Stimulated activated CD4-positive, alpha-beta T cell treated with anti-CD3 and anti-CD28 coated beads, Interleukin-2, amount 100 ng/mL, for 48 hours (primary cell): ENCODE measurements at regions not wholly inside any gene's neighbourhood (a gene's known extent, or its start where the extent isn't known, plus 50 kb on each side); places are given as distances from the start of the nearest gene placed in this dataset.
"Not testable (repeated sequence)": the region's sequence is repeated elsewhere in the genome, so short reads cannot be mapped to it uniquely, and the experiment has no call there.

Experiments used
- DNase-seq, 2 donors: peaks; one replicate each; pipeline ENCODE4 v3.0.0-alpha.2; 2020

DNA sequence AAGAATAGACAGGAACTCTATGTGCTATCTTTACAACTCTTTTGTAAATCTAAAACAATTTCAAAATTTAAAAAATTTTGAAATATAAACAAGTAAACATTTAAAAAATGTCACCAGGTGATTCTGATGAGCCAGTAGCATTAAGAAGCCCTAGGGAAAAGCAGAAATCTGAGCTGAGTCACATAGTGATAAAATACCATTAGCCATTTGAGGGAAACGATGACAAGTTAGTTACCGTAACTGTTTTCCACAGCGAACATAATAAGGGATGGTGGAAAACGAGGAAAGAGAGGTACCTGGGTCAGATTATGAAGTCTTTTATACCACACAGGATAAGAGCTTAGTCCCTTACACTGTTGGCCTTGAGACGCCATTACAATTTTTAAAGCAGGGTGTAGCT, 55.5 kb downstream of the PRR15 start:
- no peak for DNase-seq

DNA sequence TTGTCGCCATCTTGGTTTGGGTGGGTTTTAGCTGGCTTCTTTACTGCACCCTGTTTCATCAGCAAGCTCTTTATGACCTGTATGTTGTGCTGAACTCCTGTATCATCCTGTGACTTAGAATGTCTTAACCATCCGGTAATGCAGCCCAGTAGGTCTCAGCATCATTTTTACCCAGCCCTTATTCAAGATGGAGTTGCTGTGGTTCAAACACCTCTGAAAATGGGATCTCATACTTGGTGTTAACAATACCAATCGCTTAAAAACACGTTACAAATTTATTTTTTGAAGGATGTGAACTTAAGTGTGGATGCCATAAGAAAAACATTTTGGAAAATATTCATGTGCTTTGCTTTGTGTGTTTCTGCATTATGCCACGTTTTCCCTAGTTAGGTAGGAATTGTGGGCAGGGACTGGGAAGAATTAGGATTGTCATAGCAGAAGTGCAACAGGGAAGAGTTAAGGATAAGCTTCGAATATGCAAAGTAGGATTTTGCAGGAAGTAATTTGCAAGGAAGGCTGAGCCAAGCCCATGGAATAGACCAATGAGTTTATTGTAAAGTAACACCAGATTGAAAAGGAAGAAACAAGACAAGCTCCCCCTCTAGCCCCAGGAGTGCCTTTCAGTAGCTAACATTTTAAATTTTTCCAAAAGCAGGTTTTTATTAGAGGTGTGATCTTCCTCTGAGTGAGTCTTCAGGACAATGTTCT, 56.4 kb downstream of the PRR15 start:
- DNase-seq, result no peak

DNA sequence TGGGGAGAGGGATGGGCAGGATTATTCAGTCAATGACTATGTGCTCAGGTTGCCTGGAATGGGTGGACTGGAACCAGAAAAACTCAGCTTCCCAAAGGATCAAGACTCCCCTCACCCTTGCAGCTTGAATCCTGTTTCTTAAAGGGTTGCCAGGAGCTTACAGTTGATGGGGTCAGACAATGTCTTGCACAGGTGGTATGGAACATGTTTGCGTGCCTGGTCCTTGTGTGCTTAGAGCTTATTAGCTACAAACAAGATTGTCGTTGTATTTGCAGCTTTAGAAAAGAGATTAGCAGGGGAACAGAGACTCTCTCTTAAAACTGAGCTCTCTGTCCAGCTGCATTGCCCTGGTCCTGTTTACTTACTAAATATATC, 56.9 kb downstream of the PRR15 start:
- no peak for DNase-seq

DNA sequence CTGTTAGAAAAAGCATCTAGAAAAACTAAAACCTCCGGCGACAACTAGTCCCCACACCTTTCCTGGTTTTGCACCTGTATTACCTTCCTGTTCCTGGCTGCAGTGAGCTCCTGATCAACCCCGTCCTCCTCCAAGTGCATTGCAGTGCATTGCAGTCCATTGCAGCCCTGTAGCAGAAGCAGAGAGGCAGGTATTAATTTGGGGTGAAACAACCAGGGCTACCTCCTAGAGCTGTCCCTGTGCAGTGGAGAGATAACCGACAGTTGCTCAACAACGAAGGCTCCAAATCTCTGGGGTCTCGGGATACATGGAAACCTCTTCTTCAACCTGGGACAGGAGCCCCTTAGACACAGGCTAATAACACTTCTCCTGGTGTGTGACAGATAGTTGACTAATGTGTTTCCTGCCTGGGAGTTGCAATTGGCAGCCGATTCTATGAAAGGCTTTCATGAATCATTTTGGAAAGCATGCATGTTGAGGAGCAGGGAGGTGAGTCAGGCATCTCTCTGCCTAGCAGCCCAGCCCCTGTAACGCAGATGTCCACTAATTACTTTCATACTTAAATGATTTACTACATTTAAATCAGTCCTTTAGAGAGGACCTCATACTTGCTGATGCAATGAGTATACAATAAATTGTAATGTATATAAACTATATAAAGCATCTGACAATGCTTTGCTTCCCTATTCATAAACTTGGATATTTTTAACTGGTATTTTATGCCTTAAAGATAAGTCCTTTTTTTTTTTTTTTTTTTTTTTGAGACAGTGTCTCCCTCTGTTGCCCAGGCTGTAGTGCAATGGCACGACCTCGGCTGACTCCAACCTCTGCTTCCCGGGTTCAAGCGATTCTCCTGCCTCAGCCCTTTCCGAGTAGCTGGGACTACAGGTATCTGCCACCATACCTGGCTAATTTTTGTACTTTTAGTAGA, 59.0 kb downstream of the PRR15 start:
- DNase-seq, result no peak

DNA sequence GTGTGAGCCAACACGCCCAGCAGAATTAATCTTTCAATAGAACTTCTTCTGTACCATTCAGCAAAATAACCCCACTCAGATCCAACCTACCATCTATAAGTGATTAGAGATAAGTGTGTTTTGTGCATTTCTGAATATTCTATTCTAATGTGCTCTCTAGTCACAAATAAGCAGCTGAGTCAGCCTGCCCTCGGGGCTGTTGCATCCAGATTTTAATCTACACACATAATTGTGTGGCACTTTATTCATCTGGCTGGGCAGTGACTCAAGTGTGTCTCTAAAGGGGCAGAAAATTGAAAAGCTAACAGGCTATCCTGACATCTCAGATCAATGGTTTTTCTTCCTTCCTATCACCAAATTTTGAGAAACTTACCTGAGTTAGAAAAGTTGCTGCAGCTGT, 60.3 kb downstream of the PRR15 start:
- no peak for DNase-seq

DNA sequence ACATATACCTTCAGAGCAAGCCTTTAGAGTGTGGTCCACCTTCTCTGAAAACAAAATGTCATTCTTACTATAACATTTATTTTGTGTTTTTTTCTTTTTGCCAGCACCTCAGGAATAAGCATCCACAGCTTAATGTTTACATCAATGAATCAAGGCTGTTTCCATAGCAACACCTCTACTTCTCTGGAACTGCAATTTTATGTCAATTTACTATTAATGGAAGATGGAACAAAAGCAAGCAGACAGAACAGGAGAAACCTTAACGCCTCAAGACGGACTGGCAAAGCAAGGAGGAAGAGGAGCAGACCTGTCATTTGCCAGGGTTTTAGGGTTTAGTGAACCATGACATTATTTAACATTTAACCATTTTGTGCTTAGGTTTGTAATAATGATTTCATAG, 63.1 kb downstream of the PRR15 start:
- DNase-seq, result no peak

DNA sequence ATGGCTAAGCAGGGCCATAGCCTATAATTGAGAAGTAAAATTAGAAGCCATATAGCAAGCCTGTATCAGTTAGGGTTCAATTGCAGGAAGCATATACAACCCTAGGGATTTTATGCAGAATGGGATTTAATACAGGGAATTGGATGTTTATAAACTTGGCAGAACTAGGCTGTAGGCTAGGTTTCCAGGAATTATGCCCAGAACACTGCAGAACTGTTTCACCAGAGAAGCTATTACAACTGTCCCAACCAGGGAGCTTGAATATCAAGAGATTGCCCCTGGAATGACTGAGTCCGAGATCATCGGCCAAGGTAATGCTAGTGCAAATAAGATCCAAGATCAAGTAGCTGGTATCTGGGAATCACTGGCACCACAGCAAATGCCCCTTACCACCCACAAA, 64.0 kb downstream of the PRR15 start:
- no peak for DNase-seq

DNA sequence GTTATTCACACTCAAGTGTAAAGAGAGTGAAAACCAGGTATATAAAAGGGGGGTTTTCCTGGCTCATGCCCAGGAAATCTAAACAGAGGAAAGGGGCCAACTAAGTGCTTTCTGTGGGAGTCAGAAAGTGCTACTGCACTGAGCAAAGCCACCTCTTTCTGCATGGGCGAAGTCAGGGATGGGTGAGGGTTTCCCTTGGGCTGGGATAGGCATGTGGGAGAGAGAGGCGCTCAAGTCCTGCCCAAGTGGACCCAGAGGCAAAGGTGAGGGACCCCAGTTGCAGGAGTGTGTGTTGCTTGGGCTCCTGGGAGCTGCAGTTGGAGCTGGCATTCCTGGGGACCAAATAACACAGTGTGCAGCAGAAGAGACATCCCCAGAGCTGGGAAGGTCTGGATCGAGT, 65.9 kb downstream of the PRR15 start:
- no peak for DNase-seq

DNA sequence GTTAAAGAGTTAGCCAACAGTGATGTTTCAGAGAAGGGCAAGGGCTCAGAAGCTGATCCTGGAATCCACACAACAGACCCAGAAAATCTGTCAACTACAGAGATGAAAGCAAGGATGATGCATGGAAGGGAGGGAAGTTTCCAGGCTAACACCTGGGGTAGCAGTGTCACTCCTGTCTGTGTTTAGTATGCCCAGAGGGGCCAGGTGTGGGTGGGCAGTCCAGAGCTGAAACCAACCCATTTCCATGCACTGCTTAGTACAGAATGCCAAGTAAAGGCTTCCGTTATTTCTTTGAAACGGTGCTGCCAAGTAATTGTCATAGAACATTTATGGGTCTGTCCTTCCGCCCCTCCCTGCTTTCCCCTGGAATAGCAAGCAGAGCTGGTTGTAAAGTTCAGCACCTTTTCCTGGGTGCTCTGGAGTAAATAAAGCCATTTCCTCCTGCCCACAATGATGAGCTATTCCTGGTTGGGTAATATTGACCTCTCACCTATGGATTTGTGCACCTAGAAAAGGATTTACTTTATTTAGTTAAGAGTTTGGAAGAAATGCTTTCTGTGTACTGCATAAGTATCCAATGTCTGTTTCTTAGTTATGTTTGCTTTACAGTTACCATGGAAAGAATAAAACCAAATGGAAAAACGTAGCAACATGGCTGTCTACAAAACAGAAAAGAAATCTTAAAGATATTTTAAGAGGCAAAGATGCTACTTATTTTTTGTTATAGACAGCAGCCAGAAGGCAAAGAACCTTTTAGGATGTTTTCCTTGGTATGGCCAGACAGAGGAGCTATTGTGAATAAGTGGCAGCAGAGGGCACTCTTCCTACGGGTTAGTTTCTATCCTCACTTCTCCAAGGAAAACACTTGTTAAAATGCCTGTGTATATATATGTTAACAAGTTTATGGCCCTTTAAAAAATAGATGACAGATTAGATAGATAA, 71.7 kb downstream of the PRR15 start:
- not testable (repeated sequence) for DNase-seq

DNA sequence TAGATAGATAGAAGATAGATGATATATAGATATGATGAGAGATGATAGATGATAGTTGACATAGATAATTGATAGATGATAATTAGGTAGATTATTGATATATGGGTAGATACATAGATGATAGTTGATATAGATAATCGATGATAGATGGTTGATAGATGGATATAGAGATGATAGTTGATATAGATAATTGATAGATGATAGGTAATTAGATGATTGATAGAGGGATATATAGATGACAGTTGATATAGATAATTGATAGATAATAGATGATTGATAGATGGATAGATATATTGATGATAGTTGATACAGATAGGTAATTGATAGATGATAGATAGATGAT, 72.3 kb downstream of the PRR15 start:
- DNase-seq, result no peak

DNA sequence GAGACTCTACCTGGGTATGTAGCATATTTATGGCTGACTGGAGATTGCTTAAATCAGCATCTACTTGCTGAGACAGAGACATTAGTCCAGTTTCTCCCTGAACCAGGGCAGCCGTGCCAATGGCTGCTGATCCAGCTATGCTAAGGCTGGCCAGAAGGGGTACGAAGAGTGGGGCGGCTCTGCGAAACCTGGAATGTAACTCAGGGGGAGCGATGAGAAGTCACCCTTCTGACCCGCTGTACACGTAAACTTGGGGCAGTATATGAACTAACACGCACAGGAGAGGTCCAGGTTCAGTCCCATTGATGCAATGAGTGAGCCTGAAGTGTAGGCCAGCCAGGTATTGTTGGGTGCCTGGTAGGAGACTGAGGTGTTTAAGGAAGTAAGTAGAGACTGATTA, 73.7 kb downstream of the PRR15 start:
- no peak for DNase-seq

DNA sequence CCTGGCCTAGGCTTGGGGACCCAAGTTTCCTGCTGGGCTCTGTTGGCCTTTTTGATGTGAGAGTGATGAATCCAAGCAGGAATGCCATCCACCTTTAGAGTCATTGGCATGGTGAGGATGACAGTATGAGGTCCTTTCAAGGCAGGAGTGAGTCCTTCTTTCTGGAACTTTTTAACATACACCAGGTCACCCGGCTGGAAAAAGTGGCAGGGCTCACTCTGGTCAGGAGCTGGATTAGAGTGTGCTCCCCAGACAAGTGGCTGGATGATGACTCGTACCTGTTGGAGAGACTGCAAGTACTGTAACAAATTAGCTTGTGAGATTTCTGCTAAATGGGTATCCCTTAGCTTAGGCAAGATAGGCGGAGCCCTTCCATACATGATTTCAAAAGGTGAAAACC, 75.2 kb downstream of the PRR15 start:
- not testable (repeated sequence) for DNase-seq

DNA sequence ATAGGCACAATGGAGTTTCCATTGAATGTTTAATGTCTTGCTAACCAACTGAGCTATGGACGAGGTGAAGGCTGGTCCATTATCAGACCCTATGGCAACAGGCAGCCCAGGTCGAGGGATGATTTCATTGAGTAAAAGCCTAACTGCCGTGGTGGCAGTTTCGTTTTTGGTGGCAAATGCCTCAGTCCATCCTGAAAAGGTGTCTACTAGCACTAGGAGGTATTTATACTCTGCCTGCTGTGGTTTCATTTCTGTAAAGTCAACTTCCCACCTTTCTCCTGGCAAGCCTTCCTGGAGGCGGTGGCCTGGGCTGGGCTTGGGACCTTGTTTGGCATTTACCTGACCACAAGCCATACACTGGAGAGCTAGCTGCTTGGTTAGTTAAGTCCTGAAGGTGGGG, 75.8 kb downstream of the PRR15 start:
- DNase-seq, result no peak

DNA sequence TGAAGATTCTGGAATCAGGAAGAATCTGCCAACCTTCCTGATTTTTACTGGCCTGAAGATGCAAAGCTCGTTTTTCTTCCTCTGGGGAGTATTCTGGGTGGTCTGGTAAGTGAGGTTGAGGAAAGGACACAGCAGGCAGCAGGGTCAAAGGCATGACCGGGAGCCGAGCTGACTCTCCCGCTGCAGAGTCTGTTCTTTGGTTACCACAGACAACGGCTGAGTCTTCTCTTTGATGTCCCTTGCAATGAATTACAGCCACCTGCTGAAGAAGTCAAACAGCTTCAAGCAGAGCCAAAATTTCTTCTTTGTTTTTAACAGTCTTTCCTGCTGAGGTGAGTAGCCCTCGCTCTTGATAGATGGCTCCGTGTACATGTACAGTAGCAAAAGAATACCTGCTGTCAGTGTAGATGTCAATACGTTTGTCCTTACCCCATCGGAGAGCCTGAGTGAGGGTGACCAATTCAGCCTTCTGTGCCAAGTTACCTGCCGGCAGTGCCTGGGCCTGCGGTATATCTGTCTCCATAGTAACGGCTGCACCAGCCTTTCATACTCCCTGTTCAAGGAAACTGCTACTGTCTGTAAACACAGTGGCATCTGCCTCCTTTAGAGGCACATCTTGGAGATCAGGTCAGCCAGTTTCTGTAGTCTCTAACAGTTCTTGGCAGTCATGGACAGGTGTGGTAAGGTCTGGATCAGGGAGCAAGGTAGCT, 76.4 kb downstream of the PRR15 start:
- DNase-seq, result no peak

DNA sequence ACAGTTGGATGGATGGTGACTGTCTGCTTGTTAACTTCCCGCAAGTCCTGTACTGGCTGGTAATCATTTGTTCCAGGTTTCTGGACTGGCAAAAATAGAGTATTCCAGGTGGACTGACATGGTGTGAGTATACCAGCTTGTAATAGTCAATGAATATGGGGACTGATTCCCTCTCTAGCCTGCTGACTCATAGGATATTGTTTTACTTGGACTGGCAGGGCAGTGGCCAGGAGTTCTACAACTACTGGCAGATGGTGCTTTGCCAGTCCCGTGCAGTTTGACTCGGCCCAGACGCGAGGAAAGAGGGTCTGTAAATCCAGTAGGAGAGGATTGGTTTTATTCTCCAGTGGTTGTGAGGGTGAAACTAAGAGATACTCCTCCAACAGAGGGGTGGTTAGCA, 78.0 kb downstream of the PRR15 start:
- no peak for DNase-seq

DNA sequence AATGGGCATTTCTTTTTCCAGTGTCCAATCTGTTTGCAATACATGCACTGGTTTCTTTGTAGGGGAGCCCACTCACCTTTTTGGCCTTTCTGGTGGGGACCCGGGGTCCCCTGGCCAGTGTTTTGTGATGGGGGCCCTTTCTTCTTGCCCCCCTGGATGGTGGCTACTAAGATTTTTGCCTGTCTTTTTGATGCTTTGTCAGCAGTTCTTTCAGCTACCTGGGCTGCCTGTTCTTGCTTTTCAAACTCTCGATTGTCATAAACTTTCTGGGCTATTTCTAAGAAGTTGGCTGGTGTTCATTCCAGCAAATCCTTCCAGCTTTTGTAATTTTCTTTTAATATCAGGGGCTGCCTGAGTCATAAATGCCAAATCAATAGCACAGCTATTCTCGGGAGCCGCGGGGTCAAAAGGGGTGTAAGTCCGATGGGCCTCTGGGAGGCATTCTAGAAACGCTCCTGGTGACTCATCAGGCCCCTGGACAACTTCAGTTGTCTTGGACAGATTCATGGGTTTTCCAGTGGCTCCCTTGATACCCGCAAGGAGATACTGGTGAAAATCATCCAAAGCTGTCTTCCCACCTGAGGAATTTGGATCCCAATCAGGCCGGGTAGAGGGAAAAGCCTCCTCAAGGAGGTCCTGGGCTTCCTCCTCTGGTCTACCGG, 79.0 kb downstream of the PRR15 start:
- DNase-seq, result no peak

DNA sequence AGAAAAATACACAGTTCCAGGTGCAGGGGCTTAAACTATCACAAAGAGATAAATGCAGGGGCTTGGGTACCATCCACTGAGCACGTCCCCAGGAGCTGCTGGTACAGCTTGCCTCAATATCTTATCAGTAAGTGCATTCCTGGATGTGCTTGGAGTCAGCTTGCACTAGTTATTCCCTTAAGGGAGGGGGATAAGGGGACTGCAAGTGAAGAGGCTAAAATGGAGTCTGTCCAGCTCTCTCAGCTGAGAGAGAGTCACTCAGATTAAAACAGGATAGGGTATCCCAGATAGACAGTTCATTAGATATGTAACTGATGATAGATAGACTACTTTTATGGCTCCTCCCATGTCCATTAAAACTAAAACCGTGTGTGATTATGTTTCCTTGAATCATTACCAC, 82.5 kb downstream of the PRR15 start:
- not testable (repeated sequence) for DNase-seq

DNA sequence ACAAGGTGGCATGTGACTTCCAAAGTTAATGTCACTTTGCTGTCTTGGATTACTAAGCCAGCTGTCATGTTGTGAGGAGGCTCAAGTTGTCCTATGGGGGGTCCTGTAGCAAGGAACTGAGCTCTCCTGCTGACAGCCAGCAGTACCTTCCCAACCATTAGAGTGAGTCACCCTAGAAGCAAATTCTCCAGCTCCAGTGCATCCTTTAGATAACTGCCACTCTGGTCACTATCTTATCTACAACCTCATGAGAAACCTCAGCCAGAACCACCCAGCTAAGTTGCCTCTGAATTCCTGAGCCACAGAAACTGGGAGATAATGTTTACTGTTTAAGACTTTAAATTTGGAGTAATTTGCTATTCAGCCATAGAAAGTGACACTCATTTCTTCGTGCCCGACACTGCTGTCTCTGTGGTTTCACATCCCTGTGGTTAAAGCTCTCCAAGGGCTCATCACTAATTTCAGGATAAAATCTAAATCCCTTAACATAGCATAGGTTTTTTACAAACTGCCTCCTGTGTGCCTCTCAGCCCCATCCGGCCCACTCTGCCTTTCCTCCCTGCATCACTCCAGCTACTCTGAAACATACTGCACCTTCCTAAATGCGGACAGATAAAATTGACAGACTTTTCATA, 83.5 kb downstream of the PRR15 start:
- DNase-seq, result no peak

DNA sequence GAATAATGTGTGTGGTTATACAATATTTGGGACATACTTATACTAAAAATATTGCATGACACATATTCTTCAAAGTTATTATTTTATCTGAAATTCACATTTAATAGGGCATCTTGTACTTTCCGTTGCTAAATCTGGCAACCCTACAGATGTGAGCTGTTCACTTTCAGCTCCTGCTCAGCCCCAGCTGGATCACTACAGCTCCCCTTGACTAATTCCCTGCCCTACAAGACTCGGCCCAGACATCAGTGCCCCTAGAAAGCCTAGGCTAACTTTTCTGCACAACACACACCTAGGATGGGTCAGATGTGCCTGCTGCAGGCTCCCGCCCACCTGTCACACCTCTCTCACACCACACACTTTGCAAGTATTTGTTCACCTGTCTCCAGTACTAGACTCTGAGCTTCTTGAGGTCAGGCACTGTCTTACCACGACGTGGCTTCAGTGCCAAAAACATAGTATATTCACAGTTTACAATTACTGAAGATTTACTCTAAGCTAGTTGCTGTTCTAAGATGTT, 84.1 kb downstream of the PRR15 start:
- not testable (repeated sequence) for DNase-seq

DNA sequence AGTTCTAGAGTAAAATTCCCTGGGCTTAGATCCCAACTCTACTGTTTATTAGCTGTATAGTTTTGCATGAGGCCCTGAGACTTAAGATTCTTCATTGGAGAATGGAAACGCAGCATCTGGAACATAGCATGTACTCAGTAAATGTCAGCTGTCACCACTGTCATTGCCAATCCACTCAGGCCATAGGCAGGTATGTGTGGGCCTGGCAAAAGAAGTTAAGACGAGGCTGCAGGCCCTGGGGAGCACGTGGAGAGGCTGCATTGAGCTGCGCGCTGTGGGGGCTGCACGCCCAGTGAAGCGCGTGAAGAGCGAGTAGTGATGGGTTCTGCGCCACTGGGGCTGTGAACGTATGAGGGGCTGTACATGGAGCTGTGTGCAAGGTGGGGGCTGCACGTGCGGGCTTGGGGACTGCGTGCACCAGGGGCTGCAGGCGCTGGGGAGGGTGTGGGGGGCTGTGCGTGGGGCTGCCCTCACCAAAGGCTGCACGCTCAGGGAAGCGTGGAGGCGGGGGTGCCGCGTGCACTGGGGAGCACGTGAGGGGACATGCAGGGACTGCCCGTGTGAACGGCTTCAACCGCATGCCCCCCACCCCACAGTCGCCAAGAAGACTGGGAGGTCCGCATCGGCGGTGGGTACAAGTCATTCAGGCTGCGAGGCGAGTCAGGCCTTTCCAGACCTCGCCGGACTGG, 85.5 kb downstream of the PRR15 start:
- no peak for DNase-seq

DNA sequence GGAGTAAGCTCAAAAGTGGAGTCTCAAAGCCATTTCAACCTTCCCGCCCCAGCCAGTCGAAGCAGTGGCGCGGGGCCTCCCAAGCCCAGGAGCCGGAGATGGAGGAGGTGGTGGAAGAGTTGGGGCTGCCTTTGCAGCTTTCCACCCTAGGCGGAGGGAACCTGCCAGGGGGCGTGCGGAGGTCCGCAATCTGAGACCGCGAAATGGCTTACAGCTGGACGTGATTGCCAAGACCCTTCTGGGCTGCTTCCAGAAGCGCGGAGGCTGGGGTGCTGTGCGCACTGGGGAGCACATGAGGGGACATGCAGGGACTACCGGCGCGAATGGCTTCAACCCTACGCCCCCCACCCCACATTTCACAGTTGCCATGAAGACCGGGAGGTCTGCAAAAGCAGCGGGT, 86.2 kb downstream of the PRR15 start:
- DNase-seq, result no peak
